ENCODE measurements at regions not wholly inside any gene's neighbourhood (a gene's known extent, or its start where the extent isn't known, plus 50 kb on each side); places are given as distances from the start of the nearest gene placed in this dataset.

GRCh38 chr10:44478040-44478439, 93.1 kb upstream of the CXCL12 start:
- FAIRE-seq, result no peak

DNA sequence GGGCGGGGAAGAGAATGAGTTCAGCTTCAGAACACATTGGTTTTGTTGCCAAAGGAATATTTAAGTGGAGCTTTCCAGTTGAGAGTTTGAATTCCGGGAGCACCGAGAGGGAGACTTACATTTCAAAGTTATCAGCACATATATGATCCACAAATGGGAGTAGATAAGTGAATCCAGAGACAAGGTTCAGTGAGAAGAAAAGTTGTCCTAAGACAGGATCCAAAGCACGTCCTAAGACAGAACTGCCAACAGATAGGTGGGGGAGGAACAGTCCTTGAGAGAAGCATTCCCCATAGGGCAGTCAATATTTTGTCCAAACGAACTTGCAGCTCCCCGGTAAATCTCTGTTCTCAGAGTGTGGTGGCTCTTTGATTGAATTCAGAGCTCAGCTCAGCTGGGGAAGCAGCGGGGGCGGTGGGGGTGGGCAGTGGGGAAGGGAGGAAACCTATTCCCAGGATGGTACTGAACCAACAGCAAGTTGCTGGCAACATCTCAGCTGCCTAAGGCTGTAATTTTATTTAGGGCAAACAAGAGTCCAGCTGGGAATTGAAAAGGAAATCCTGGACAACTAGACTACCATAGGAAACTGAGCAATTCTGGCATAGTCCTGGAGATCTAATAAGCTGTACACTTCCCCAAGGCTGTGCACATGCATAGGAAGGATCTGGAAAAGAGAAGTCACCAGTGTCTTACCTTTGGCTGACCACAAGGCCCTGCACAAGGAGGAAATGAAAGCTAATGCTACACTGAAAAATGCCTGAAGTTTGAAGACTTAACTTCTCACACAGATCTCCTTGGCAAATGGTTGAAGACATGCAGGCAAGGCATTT, 94.2 kb upstream of the CXCL12 start:
- no peak for FAIRE-seq

GRCh38 chr10:44492678-44493077, 107.8 kb upstream of the CXCL12 start:
- no peak for FAIRE-seq

GRCh38 chr10:44498222-44498621, 113.3 kb upstream of the CXCL12 start:
- FAIRE-seq, result no peak

DNA sequence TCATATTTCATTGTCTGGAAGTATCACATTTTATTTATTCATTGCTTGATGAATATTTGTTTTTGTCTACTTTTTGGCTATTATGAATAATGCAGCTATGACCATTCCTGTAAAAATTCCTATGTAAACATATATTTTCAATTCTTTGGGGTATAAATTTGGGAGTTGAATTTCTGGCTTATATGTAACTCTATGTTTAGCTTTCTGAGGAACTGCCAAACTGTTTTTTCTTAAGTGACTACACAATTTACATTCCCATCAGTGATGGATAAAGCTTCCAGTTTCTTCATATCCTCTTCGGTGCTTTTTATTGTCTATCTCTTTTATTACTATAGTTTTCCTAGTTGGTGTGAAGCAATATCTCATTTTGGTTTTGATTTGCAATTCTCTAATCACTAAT, 115.6 kb upstream of the CXCL12 start:
- no peak for FAIRE-seq

- FAIRE-seq, result no peak
Observed at GRCh38 chr10:44506386-44506785, 121.5 kb upstream of the CXCL12 start.

GRCh38 chr10:44510379-44511115, 125.7 kb upstream of the CXCL12 start:
- no peak for FAIRE-seq

DNA sequence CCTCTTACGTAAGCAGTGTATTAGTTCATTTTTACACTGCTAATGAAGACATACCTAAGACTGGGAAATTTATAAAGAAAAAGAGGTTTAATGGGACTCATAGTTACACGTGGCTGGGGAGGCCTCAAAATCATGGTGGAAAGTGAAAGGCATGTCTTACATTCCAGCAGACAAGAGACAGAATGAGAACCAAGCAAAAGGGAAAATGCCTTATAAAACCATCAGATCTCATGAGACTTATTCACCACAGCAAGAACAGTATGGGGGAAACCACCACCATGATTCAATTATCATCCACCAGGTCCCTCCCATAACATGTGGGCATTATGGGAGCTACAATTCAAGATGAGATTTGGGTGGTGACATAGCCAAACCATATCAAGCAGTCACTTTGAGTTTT, 126.3 kb upstream of the CXCL12 start:
- no peak for FAIRE-seq

DNA sequence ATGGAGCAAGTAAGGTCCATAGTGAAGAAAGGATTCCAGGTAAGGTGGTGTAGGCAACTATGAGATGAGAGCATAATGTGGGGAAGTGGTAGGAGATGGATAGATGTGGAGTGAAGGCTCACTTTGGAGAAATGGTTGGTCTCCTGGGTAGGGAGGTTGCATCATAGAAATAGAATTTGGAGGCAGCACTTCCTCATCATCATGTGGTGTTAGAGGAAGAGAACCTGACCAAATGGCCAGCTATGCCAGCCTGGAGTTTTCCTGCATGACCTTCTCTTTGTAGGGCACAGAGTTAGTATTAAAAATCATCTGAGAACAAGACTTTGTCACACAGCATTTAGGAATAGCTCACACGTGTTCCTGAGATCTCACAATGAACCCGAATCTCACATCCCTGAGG, 126.7 kb upstream of the CXCL12 start:
- FAIRE-seq, result no peak

DNA sequence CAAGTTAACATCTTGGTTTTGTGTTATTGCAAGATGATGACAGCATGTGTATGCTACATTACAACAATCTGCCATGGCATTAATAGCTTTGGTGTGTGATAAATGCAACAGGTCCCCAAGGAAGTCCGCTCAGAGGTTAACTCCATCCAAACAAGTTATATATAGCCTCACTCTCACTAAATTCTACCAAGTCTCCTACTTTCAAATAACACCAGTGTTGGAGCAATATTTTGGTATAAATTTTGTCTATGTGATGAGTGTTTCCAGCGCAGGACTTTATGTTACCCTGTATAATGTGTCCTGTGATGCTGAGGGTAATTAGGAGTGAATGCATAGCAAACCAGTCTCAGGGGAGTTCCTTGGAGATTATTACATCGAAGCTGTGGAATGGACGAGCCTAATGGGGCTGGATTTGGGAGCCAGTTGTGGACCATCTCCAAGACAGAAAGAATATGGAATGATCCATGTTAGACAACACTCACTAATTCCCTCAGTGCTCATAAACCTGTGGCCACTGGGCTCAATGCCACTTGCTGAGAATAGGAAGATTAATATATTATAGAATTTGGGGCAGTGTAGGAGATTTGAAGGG, 127.6 kb upstream of the CXCL12 start:
- no peak for FAIRE-seq

DNA sequence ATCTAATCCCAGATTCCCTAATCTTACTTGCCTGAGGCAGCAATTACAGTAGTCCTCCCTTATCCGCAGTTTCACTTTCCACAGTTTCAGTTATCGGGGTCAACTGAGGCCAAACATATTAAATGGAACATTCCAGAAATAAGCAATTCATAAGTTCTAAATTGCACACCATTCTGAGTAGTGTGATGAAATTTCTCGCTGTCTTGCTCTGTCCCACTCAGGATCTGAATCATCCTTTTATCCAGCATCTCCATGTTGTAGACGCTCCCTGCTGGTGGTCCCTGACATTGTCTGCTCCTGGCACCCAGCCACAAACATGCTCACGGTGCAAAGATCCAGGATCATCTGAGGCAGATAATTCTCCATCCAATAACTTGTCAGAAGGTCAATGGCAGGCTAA, 128.7 kb upstream of the CXCL12 start:
- FAIRE-seq, result no peak

DNA sequence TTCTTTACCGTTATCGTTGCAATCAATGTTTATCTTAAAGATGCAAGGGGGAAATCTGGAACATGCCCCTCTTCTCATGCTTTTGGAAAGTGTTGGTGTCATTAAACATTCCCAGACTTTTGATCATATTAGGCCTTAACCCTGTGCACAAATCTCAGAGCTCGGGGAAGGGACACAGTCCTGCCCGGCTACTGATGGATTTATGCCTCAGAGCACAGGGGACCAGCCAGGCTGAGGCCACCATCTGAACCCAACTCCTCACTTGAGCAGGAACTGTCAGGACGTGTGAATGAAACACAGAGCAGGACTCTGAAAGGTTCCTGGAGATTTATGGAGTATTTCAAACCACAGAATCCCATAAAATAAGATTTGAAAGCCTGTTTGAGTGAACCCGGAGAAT, 132.0 kb upstream of the CXCL12 start:
- no peak for FAIRE-seq

- no peak for FAIRE-seq
Observed at GRCh38 chr10:44517635-44518034, 132.7 kb upstream of the CXCL12 start.

- FAIRE-seq, result no peak
Observed at GRCh38 chr10:44519361-44519760, 134.5 kb upstream of the CXCL12 start.

DNA sequence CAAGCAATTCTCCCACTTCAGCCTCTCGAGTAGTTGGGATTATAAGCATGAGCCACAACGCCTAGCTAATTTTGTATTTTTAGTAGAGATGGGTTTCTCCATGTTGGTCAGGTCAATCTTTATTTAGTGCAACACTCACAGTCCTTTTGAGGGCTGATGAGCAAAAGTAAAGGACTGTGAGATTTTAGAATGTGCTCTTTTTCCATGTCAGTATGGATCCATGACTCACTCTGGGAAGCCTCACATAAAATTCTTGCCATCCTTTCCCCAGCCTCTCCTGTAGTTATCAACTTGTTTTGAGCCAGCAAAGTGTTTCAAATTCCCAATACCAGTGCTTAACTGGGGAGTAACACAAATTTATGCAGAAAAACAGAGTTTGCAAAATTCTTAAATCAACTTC, 135.8 kb upstream of the CXCL12 start:
- no peak for FAIRE-seq

DNA sequence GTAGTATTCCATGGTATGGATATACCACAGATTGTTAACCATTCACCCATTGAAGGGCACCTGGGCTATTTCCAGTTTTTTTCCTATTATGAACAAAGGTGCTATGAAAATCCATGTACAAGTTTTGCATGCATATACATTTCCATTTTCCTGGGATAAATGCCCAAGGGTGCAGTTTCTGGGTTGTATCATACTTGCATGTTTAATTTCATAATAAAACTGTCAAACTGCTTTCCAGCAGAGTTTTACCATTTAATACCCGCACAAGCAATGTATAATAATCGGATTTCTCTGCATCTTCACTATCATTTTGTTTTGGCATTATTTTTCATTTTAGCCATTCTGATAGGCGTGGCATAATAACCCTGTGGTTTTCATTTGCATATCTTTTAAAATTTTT, 154.3 kb upstream of the CXCL12 start:
- FAIRE-seq, result no peak

GRCh38 chr10:44552726-44553125, 167.8 kb upstream of the CXCL12 start:
- peak; percentile 38 for FAIRE-seq

- no peak for FAIRE-seq
Observed at GRCh38 chr10:44557596-44558191, 172.8 kb upstream of the CXCL12 start.

GRCh38 chr10:44558521-44558920, 173.6 kb upstream of the CXCL12 start:
- FAIRE-seq, result no peak

GRCh38 chr10:44564361-44564760, 179.5 kb upstream of the CXCL12 start:
- no peak for FAIRE-seq

DNA sequence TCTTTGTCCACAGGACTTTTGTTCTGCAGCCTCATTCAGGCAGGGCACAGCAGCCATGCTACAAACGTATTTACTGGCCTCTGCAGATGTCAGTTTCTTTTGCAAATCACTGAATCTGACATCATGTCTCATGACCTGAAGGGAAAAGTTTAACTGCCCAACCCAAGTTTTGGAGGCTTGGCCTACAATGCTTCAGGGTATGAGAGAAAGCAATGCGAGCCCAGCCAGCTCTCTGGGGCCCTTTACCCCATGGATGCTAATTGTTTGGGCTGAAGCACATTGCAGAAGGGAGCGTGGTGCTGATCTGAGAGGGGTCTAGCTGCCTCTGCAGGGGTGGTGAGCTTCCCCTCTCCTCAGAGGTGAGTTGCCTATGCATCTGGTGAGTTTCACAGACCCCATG, 179.9 kb upstream of the CXCL12 start:
- FAIRE-seq, result no peak

DNA sequence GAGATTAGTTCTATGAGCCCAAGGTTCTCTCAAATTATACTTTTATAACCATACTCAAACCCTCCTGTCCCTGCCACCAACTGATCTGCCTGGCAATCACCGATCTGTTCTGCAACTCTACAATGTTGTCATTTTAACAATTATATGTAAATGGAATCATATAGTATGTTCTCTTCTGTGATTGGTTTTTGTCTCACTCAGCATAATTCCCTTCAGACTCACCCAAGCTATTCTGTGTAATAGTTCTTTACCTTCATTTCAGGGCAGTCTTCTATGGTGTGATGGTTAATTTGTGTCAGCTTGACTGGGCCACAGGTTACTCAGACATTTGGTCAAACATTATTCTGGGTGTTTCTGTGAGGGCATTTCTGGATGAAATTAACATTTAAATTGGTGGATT, 181.9 kb upstream of the CXCL12 start:
- FAIRE-seq, result no peak

DNA sequence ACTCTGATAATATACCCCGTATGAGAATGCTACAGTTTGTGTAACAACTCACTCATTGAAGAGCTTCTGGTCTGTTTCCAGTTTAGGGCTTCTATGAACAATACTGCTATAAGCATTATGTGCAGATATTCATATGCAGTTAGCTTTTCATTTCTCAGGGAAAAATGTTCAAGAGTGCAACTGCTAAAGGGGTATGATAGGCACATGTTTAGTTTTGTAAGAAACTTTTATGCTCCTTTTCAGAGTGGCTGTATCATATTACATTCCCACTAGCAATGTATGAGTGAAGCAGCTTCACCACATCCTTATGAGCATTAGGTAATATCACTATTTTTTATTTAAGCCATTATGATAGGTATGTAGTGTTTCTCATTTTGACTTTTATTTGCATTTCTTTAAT, 182.6 kb upstream of the CXCL12 start:
- FAIRE-seq, result no peak
